WTC11 (cell line): ENCODE measurements at regions not wholly inside any gene's neighbourhood (a gene's known extent, or its start where the extent isn't known, plus 50 kb on each side); places are given as distances from the start of the nearest gene placed in this dataset.

Experiments
- ATAC-seq: fragments of 200-7000 bp; cut with Tn5 transposase; 2 replicates; pipeline ENCODE4 v1.10.0; 2021; ENCODE audit warnings: mild to moderate bottlenecking, moderate library complexity
- CTCF ChIA-PET: fragments of 300-600 bp; sonication (Branson Sonifier 250); formaldehyde crosslinking; loops from one replicate; lab custom pipeline; 2021; ENCODE audit warnings: antibody characterized with exemption; lab: Charles Lee
- POLR2A ChIA-PET: fragments of 350-600 bp; sonication (Branson Sonifier 250); formaldehyde crosslinking; loops from one replicate; lab custom pipeline; 2021; ENCODE audit warnings: antibody characterized with exemption; lab: Charles Lee
- DNase-seq: peaks from one replicate; pipeline ENCODE4 v3.0.0; 2021; ENCODE audit warnings: low spot score
- H3K27ac Mint-ChIP-seq: 2 replicates; pipeline ENCODE4 v1.8.0; 2021; ENCODE audit warnings: mixed read lengths
- H3K27me3 Mint-ChIP-seq: 2 replicates; pipeline ENCODE4 v1.8.0; 2021; ENCODE audit warnings: low read depth, mild to moderate bottlenecking, moderate library complexity, mixed read lengths
- H3K36me3 Mint-ChIP-seq: 2 replicates; pipeline ENCODE4 v1.8.0; 2021; ENCODE audit warnings: mixed read lengths
- H3K4me1 Mint-ChIP-seq: 2 replicates; pipeline ENCODE4 v1.8.0; 2022; ENCODE audit warnings: mixed read lengths
- H3K4me3 Mint-ChIP-seq: 2 replicates; pipeline ENCODE4 v1.8.0; 2021; ENCODE audit warnings: mild to moderate bottlenecking, moderate library complexity, mixed read lengths
- H3K9me3 Mint-ChIP-seq: 2 replicates; pipeline ENCODE4 v1.8.0; 2021; ENCODE audit warnings: mixed read lengths
- AR ChIP-seq: fragments of 250-450 bp; sonication (Bioruptor Pico); IDR thresholded peaks from 2 replicates; pipeline ENCODE4 v1.9.0; 2021; ENCODE audit warnings: mild to moderate bottlenecking
- CBFB ChIP-seq: sonication (generic); formaldehyde crosslinking; IDR thresholded peaks from 2 replicates; pipeline ENCODE4 v1.8.1; 2022; ENCODE audit warnings: mild to moderate bottlenecking, low read depth, missing genetic modification reagents
- CREM ChIP-seq: sonication (generic); formaldehyde crosslinking; IDR thresholded peaks from 2 replicates; pipeline ENCODE4 v1.8.1; 2022; ENCODE audit warnings: mild to moderate bottlenecking, missing genetic modification reagents, moderate library complexity
- EMX1 ChIP-seq: fragments of 250-450 bp; sonication (Bioruptor Pico); IDR thresholded peaks from 2 replicates; pipeline ENCODE4 v1.8.0; 2021; ENCODE audit warnings: mild to moderate bottlenecking
- FOXJ3 ChIP-seq: sonication (generic); formaldehyde crosslinking; IDR thresholded peaks from 2 replicates; pipeline ENCODE4 v1.9.0; 2021; ENCODE audit warnings: missing genetic modification reagents, mild to moderate bottlenecking, borderline replicate concordance
- KAT7 ChIP-seq: sonication (generic); formaldehyde crosslinking; IDR thresholded peaks from 2 replicates; pipeline ENCODE4 v1.8.1; 2023; ENCODE audit warnings: missing genetic modification reagents, mild to moderate bottlenecking, borderline replicate concordance
- MAX ChIP-seq: sonication (generic); formaldehyde crosslinking; IDR thresholded peaks from 2 replicates; pipeline ENCODE4 v1.8.0; 2022; ENCODE audit warnings: mild to moderate bottlenecking, missing genetic modification reagents
- MXD4 ChIP-seq: fragments of 250-450 bp; sonication (Bioruptor Pico); IDR thresholded peaks from 2 replicates; pipeline ENCODE4 v1.8.0; 2021; ENCODE audit warnings: mild to moderate bottlenecking, moderate library complexity, borderline replicate concordance
- SMAD4 ChIP-seq: sonication (generic); formaldehyde crosslinking; IDR thresholded peaks from 2 replicates; pipeline ENCODE4 v1.8.0; 2022; ENCODE audit warnings: mild to moderate bottlenecking, missing genetic modification reagents
- ZBTB43 ChIP-seq: sonication (generic); formaldehyde crosslinking; IDR thresholded peaks from 2 replicates; pipeline ENCODE4 v1.8.1; 2023; ENCODE audit warnings: mild to moderate bottlenecking, missing genetic modification reagents
- ZNF219 ChIP-seq: sonication (generic); formaldehyde crosslinking; IDR thresholded peaks from 2 replicates; pipeline ENCODE4 v1.8.0; 2023; ENCODE audit warnings: missing genetic modification reagents, mild to moderate bottlenecking, borderline replicate concordance
- ZNF263 ChIP-seq: sonication (generic); formaldehyde crosslinking; IDR thresholded peaks from 2 replicates; pipeline ENCODE4 v1.8.1; 2022; ENCODE audit warnings: low read depth, mild to moderate bottlenecking, moderate library complexity, missing genetic modification reagents
- ZNF423 ChIP-seq: fragments of 250-450 bp; sonication (Bioruptor Pico); IDR thresholded peaks from 2 replicates; pipeline ENCODE4 v2.1.2; 2022; ENCODE audit warnings: mild to moderate bottlenecking, moderate library complexity
- ZNF425 ChIP-seq: fragments of 250-450 bp; sonication (Bioruptor Pico); conservative IDR thresholded peaks from 2 replicates; pipeline ENCODE4 v1.9.0; 2021; ENCODE audit warnings: mild to moderate bottlenecking
- ZNF671 ChIP-seq: fragments of 250-450 bp; sonication (Bioruptor Pico); IDR thresholded peaks from 2 replicates; pipeline ENCODE4 v1.8.0; 2021; ENCODE audit warnings: mild to moderate bottlenecking
- TF ChIP-seq, protein P1 (sequence below): sonication (generic); formaldehyde crosslinking; conservative IDR thresholded peaks from 2 replicates; pipeline ENCODE4 v1.8.1; 2022; ENCODE audit warnings: mild to moderate bottlenecking, missing genetic modification reagents
- TF ChIP-seq, protein P2 (sequence below): sonication (generic); formaldehyde crosslinking; IDR thresholded peaks from 2 replicates; pipeline ENCODE4 v1.8.1; 2023; ENCODE audit warnings: mild to moderate bottlenecking, missing genetic modification reagents, moderate library complexity
- TF ChIP-seq, protein P3 (sequence below): sonication (generic); formaldehyde crosslinking; IDR thresholded peaks from 2 replicates; pipeline ENCODE4 v1.8.1; 2023; ENCODE audit warnings: mild to moderate bottlenecking, missing genetic modification reagents
- TF ChIP-seq, protein P4 (sequence below): sonication (generic); formaldehyde crosslinking; IDR thresholded peaks from 2 replicates; pipeline ENCODE4 v1.8.1; 2022; ENCODE audit warnings: mild to moderate bottlenecking, moderate library complexity, missing genetic modification reagents
- TF ChIP-seq, protein P5 (sequence below): sonication (generic); formaldehyde crosslinking; IDR thresholded peaks from 2 replicates; pipeline ENCODE4 v1.8.1; 2023; ENCODE audit warnings: mild to moderate bottlenecking, missing genetic modification reagents, borderline replicate concordance

DNA sequence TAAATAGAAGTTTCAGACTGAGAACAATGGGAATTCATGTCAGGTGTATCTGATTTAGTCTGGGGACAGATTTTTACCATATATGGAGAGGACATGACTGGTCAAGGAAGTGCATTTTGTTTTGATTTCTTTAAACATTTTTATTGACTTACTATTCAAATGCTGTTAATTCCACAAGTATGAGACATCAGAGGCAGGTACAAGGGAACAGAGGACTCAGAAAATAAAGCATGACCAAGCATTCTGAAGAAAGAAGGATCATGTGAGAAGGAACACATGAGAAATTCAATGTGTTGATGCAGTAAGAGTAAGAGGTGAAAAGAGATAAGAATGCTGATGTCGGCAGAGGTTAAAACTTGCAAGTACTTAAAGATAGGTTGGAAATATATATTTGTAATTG is 1452.6 kb downstream of the PCDH7 start:
- Mint-ChIP-seq H3K4me1 (no peaks in the 10 kb centered on the region), H3K27ac (no peak overlapping the region), H3K9me3 (peaks cover 20% of the 10 kb centered on the region)
- DNase-seq (no peak), ATAC-seq (no peak)
- ChIA-PET POLR2A (no interaction called here), CTCF (no interaction called here)
- TF ChIP-seq CBFB: no peak
- TF ChIP-seq FOXJ3 (CRISPR knock-in tag): no peak
- TF ChIP-seq ZNF425: no peak
- TF ChIP-seq AR: no peak
- no peak for TF ChIP-seq ZNF263 (CRISPR knock-in tag)
- TF ChIP-seq, protein P1, sequence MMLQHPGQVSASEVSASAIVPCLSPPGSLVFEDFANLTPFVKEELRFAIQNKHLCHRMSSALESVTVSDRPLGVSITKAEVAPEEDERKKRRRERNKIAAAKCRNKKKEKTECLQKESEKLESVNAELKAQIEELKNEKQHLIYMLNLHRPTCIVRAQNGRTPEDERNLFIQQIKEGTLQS: no peak
- TF ChIP-seq, protein P2, sequence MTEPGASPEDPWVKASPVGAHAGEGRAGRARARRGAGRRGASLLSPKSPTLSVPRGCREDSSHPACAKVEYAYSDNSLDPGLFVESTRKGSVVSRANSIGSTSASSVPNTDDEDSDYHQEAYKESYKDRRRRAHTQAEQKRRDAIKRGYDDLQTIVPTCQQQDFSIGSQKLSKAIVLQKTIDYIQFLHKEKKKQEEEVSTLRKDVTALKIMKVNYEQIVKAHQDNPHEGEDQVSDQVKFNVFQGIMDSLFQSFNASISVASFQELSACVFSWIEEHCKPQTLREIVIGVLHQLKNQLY (CRISPR knock-in tag): no peak
- TF ChIP-seq ZBTB43: no peak
- TF ChIP-seq ZNF423 (CRISPR knock-in tag): no peak
- TF ChIP-seq, protein P3, sequence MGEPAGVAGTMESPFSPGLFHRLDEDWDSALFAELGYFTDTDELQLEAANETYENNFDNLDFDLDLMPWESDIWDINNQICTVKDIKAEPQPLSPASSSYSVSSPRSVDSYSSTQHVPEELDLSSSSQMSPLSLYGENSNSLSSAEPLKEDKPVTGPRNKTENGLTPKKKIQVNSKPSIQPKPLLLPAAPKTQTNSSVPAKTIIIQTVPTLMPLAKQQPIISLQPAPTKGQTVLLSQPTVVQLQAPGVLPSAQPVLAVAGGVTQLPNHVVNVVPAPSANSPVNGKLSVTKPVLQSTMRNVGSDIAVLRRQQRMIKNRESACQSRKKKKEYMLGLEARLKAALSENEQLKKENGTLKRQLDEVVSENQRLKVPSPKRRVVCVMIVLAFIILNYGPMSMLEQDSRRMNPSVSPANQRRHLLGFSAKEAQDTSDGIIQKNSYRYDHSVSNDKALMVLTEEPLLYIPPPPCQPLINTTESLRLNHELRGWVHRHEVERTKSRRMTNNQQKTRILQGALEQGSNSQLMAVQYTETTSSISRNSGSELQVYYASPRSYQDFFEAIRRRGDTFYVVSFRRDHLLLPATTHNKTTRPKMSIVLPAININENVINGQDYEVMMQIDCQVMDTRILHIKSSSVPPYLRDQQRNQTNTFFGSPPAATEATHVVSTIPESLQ (CRISPR knock-in tag): no peak
- TF ChIP-seq MAX: no peak
- TF ChIP-seq ZNF671 (CRISPR knock-in tag): no peak
- no peak for TF ChIP-seq EMX1 (CRISPR knock-in tag)
- TF ChIP-seq, protein P4, sequence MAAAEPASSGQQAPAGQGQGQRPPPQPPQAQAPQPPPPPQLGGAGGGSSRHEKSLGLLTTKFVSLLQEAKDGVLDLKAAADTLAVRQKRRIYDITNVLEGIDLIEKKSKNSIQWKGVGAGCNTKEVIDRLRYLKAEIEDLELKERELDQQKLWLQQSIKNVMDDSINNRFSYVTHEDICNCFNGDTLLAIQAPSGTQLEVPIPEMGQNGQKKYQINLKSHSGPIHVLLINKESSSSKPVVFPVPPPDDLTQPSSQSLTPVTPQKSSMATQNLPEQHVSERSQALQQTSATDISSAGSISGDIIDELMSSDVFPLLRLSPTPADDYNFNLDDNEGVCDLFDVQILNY: no peak
- TF ChIP-seq SMAD4: no peak
- TF ChIP-seq CREM: no peak
- no peak for TF ChIP-seq ZNF219 (CRISPR knock-in tag)
- TF ChIP-seq, protein P5, sequence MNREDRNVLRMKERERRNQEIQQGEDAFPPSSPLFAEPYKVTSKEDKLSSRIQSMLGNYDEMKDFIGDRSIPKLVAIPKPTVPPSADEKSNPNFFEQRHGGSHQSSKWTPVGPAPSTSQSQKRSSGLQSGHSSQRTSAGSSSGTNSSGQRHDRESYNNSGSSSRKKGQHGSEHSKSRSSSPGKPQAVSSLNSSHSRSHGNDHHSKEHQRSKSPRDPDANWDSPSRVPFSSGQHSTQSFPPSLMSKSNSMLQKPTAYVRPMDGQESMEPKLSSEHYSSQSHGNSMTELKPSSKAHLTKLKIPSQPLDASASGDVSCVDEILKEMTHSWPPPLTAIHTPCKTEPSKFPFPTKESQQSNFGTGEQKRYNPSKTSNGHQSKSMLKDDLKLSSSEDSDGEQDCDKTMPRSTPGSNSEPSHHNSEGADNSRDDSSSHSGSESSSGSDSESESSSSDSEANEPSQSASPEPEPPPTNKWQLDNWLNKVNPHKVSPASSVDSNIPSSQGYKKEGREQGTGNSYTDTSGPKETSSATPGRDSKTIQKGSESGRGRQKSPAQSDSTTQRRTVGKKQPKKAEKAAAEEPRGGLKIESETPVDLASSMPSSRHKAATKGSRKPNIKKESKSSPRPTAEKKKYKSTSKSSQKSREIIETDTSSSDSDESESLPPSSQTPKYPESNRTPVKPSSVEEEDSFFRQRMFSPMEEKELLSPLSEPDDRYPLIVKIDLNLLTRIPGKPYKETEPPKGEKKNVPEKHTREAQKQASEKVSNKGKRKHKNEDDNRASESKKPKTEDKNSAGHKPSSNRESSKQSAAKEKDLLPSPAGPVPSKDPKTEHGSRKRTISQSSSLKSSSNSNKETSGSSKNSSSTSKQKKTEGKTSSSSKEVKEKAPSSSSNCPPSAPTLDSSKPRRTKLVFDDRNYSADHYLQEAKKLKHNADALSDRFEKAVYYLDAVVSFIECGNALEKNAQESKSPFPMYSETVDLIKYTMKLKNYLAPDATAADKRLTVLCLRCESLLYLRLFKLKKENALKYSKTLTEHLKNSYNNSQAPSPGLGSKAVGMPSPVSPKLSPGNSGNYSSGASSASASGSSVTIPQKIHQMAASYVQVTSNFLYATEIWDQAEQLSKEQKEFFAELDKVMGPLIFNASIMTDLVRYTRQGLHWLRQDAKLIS (CRISPR knock-in tag): no peak
- no peak for TF ChIP-seq KAT7 (CRISPR knock-in tag)
- TF ChIP-seq MXD4 (CRISPR knock-in tag): no peak
- TF ChIP-seq, all 79 proteins: peak for 0
- Mint-ChIP-seq H3K4me3 (no peak overlapping the region), H3K27me3 (no peaks in the 10 kb centered on the region), H3K36me3 (peaks cover 4% of the 10 kb centered on the region)
